COLO668 (cell line): ENCODE measurements at regions not wholly inside any gene's neighbourhood (a gene's known extent, or its start where the extent isn't known, plus 50 kb on each side); places are given as distances from the start of the nearest gene placed in this dataset.

Experiments
- DNase-seq: peaks from one replicate; lab custom pipeline; 2025; ENCODE audit not compliant: unreplicated experiment; lab: John Stamatoyannopoulos, UW

GRCh38 chr4:145251391-145251790 is 71.0 kb upstream of the OTUD4 start:
- DNase-seq = no peak

GRCh38 chr4:145248971-145249370 is 68.6 kb upstream of the OTUD4 start:
- DNase-seq = no peak

GRCh38 chr4:145248502-145248901 is 68.1 kb upstream of the OTUD4 start:
- no peak for DNase-seq

GRCh38 chr4:145234091-145234706 is 53.8 kb upstream of the OTUD4 start:
- peak; percentile 63 for DNase-seq

GRCh38 chr4:145231906-145232700 is 51.7 kb upstream of the OTUD4 start:
- DNase-seq = no peak

GRCh38 chr4:145230726-145231125 is 50.3 kb upstream of the OTUD4 start:
- no peak for DNase-seq
